Neural cell (in vitro differentiated cells): ENCODE measurements at regions not wholly inside any gene's neighbourhood (a gene's known extent, or its start where the extent isn't known, plus 50 kb on each side); places are given as distances from the start of the nearest gene placed in this dataset.

Experiments
- H2AFZ ChIP-seq: fragments of 200-600, 300-800 bp; sonication (generic), shearing (Covaris generic); 2 replicates; pipeline ENCODE4 v1.6.0; 2014; ENCODE audit warnings: low read depth, mild to moderate bottlenecking, antibody characterized with exemption, low read length, moderate library complexity
- H3F3A ChIP-seq: fragments of 200-600 bp; shearing (Covaris generic); 2 replicates; pipeline ENCODE4 v1.6.1; 2016; ENCODE audit warnings: mild to moderate bottlenecking, moderate library complexity, mixed read lengths, antibody characterized with exemption, low read length; ENCODE audit not compliant: insufficient read depth, poor library complexity, severe bottlenecking
- H3K27ac ChIP-seq: fragments of 200-600, 300-800 bp; sonication (generic), shearing (Covaris generic); 2 replicates; pipeline ENCODE4 v1.5.1; 2014; ENCODE audit warnings: mild to moderate bottlenecking, low read length, moderate library complexity
- H3K27me3 ChIP-seq: fragments of 300-800, 200-600 bp; sonication (generic), shearing (Covaris generic); 2 replicates; pipeline ENCODE4 v1.6.0; 2014; ENCODE audit warnings: mild to moderate bottlenecking, low read depth, low read length, moderate library complexity; ENCODE audit not compliant: insufficient read depth
- H3K36me3 ChIP-seq: fragments of 300-800, 200-600 bp; sonication (generic), shearing (Covaris generic); 2 replicates; pipeline ENCODE4 v1.5.1; 2014; ENCODE audit warnings: mild to moderate bottlenecking, antibody characterized with exemption, low read length, moderate library complexity; ENCODE audit not compliant: insufficient read depth
- H3K4me2 ChIP-seq: fragments of 300-800, 200-600 bp; sonication (generic), shearing (Covaris generic); 2 replicates; pipeline ENCODE4 v1.6.0; 2014; ENCODE audit warnings: mild to moderate bottlenecking, low read length
- H3K4me3 ChIP-seq: fragments of 300-800, 200-600 bp; sonication (generic), shearing (Covaris generic); 2 replicates; pipeline ENCODE4 v1.5.1; 2014; ENCODE audit warnings: mild to moderate bottlenecking, low read length, moderate library complexity
- H3K79me2 ChIP-seq: fragments of 200-600 bp; shearing (Covaris generic); replicated peaks from 2 replicates; pipeline ENCODE4 v1.6.0; 2014; ENCODE audit warnings: mild to moderate bottlenecking, low read length, moderate library complexity; ENCODE audit not compliant: insufficient read depth
- H3K9ac ChIP-seq: fragments of 300-800, 200-600 bp; sonication (generic), shearing (Covaris generic); 2 replicates; pipeline ENCODE4 v1.6.1; 2016; ENCODE audit warnings: mild to moderate bottlenecking, low read length, mixed read lengths
- H3K9me2 ChIP-seq: fragments of 200-600 bp; shearing (Covaris generic); 2 replicates; pipeline ENCODE4 v1.6.1; 2016; ENCODE audit warnings: mild to moderate bottlenecking, low read length, mixed read lengths; ENCODE audit not compliant: insufficient read depth
- H3K9me3 ChIP-seq: fragments of 200-600, 300-800 bp; sonication (generic), shearing (Covaris generic); 2 replicates; pipeline ENCODE4 v1.6.1; 2016; ENCODE audit warnings: mild to moderate bottlenecking, mixed run types, low read length, moderate library complexity, mixed read lengths
- H4K20me1 ChIP-seq: fragments of 200-600 bp; shearing (Covaris generic); 2 replicates; pipeline ENCODE4 v1.6.1; 2016; ENCODE audit warnings: mild to moderate bottlenecking, mixed run types; ENCODE audit not compliant: insufficient read depth
- CTCF ChIP-seq: fragments of 450-650 bp; IDR thresholded peaks from 2 replicates; pipeline ENCODE4 v1.5.1; 2014; ENCODE audit warnings: antibody characterized with exemption, mild to moderate bottlenecking, moderate library complexity; ENCODE audit not compliant: poor library complexity, severe bottlenecking
- EP300 ChIP-seq: fragments of 450-650 bp; conservative IDR thresholded peaks from 2 replicates; pipeline ENCODE4 v1.6.1; 2014; ENCODE audit warnings: antibody characterized with exemption, mild to moderate bottlenecking, moderate library complexity; ENCODE audit not compliant: poor library complexity, severe bottlenecking
- EZH2 ChIP-seq: fragments of 200-600, 300-800 bp; shearing (Covaris generic), sonication (generic); IDR thresholded peaks from 2 replicates; pipeline ENCODE4 v1.6.1; 2014; ENCODE audit warnings: antibody characterized with exemption, low read length, borderline replicate concordance, mild to moderate bottlenecking; ENCODE audit not compliant: insufficient read depth, poor library complexity, severe bottlenecking
- MXI1 ChIP-seq: fragments of 450-650 bp; conservative IDR thresholded peaks from 2 replicates; pipeline ENCODE4 v1.6.1; 2014; ENCODE audit warnings: antibody characterized with exemption, mild to moderate bottlenecking; ENCODE audit not compliant: poor library complexity, severe bottlenecking
- POLR2AphosphoS5 ChIP-seq: IDR thresholded peaks from 2 replicates; pipeline ENCODE4 v1.6.1; 2012
- RAD21 ChIP-seq: fragments of 450-650 bp; conservative IDR thresholded peaks from 2 replicates; pipeline ENCODE4 v1.6.1; 2014; ENCODE audit warnings: antibody characterized with exemption, mild to moderate bottlenecking, moderate library complexity
- REST ChIP-seq: IDR thresholded peaks from 2 replicates; pipeline ENCODE4 v1.6.1; 2012; ENCODE audit warnings: borderline replicate concordance
- SMC3 ChIP-seq: fragments of 450-650 bp; conservative IDR thresholded peaks from 2 replicates; pipeline ENCODE4 v1.6.1; 2014; ENCODE audit warnings: antibody characterized with exemption, mild to moderate bottlenecking, moderate library complexity; ENCODE audit not compliant: poor library complexity
- TAF1 ChIP-seq: IDR thresholded peaks from 2 replicates; pipeline ENCODE4 v1.6.1; 2012; ENCODE audit warnings: low read depth

GRCh38 chr13:61944329-61944929 is 528.8 kb upstream of the PCDH20 start:
- TF ChIP-seq SMC3 (no peak), REST (no peak), EP300 (no peak), MXI1 (no peak), CTCF (no peak), RAD21 (no peak), POLR2AphosphoS5 (no peak), TAF1 (no peak), EZH2 (no peak)
- H3K27me3 ChIP-seq, result no peaks in the 10 kb centered on the region
- no peak overlapping the region for H3K9ac ChIP-seq
- no peak overlapping the region for H3K4me2 ChIP-seq
- H3K4me3 ChIP-seq, result no peak overlapping the region
- H3K9me3 ChIP-seq, result no peaks in the 10 kb centered on the region
- no peaks in the 10 kb centered on the region for H3K79me2 ChIP-seq
- no peak overlapping the region for H2AFZ ChIP-seq
- no peaks in the 10 kb centered on the region for H3K9me2 ChIP-seq
- no peaks in the 10 kb centered on the region for H3F3A ChIP-seq
- no peak overlapping the region for H3K27ac ChIP-seq
- no peaks in the 10 kb centered on the region for H3K36me3 ChIP-seq
- no peaks in the 10 kb centered on the region for H4K20me1 ChIP-seq

GRCh38 chr13:61935710-61936109 is 520.1 kb upstream of the PCDH20 start:
- H3K9ac ChIP-seq, result no peak overlapping the region
- H4K20me1 ChIP-seq, result no peaks in the 10 kb centered on the region
- H3K27ac ChIP-seq, result no peak overlapping the region
- TF ChIP-seq RAD21, result no peak
- no peak for TF ChIP-seq EP300
- TF ChIP-seq CTCF, result no peak
- no peak for TF ChIP-seq TAF1
- no peak for TF ChIP-seq SMC3
- no peak overlapping the region for H3K4me3 ChIP-seq
- no peak overlapping the region for H2AFZ ChIP-seq
- no peaks in the 10 kb centered on the region for H3F3A ChIP-seq
- no peaks in the 10 kb centered on the region for H3K9me2 ChIP-seq
- H3K9me3 ChIP-seq, result no peaks in the 10 kb centered on the region
- H3K4me2 ChIP-seq, result no peak overlapping the region
- no peaks in the 10 kb centered on the region for H3K27me3 ChIP-seq
- H3K79me2 ChIP-seq, result no peaks in the 10 kb centered on the region
- no peaks in the 10 kb centered on the region for H3K36me3 ChIP-seq
